ENCODE measurements at regions not wholly inside any gene's neighbourhood (a gene's known extent, or its start where the extent isn't known, plus 50 kb on each side); places are given as distances from the start of the nearest gene placed in this dataset.

- Histone ChIP-seq H3K4me3 (no peak overlapping the region), H3K4me2 (ENCODE audit: insufficient read depth, low read length) (no peak overlapping the region), H4K20me1 (replicated peaks; ENCODE audit: control insufficient read depth, insufficient read depth, low read length) (0 out of 2 replicates have a peak, but pooled peaks cover 6% of the 10 kb centered on the region), H3K4me1 (replicated peaks in 1 of 2; ENCODE audit: control insufficient read depth in 2 of 2, insufficient read depth in 2 of 2, low read length in 2 of 2) (no peaks in the 10 kb centered on the region), H3K79me2 (ENCODE audit: control insufficient read depth, insufficient read depth, low read length) (no peaks in the 10 kb centered on the region), H2AFZ (ENCODE audit: low read depth, low read length) (no peak overlapping the region), H3K9ac (ENCODE audit: insufficient read depth in 1 of 2, low read depth in 2 of 2, low read length in 2 of 2) (no peak overlapping the region; a peak in 1 of 4 replicates), H3K9me3 (replicated peaks; ENCODE audit: control insufficient read depth, insufficient read depth, low read depth, low read length) (no peaks in the 10 kb centered on the region), H3K9me1 (ENCODE audit: control insufficient read depth, insufficient read depth, low read length) (no peaks in the 10 kb centered on the region), H3K27me3 (ENCODE audit: control insufficient read depth in 2 of 2, insufficient read depth in 2 of 2, low read length in 2 of 2) (peaks cover 5 to 54% of the 10 kb centered on the region in 2 experiments; a peak in 3 of 5 replicates), H3K36me3 (ENCODE audit: control insufficient read depth, insufficient read depth, low read length) (no peaks in the 10 kb centered on the region), H3K27ac (ENCODE audit: extremely low read depth, low read depth, low read length) (no peak overlapping the region)
- intact Hi-C loops (cut with micrococcal nuclease) = no loop called here
- FAIRE-seq (no peak), DNase-seq (ENCODE audit: extremely low read depth in 1 of 4, low spot score in 3 of 4) (peak in 1 of 4 experiments; percentile 4), ATAC-seq (peak; percentile 46)
- no TSS peak for BruUV-seq (replicated peaks)
- POLR2A ChIA-PET = interaction anchor here (0.6 to 0.7 kb wide), 3 partner anchors 100 to 345 kb away, joined by 3 read pairs; no protein-coding TSS in a partner anchor
- TF ChIP-seq PBX2 (CRISPR knock-in tag; IDR thresholded peaks at IDR 0.05; ENCODE audit: low read depth) = no peak
- no peak for TF ChIP-seq PBX2 (tag; conservative IDR thresholded peaks at IDR 0.05; ENCODE audit: low read depth)
- TF ChIP-seq ZSCAN29 (IDR thresholded peaks at IDR 0.05) = no peak
- no peak for TF ChIP-seq NBN (IDR thresholded peaks at IDR 0.05; ENCODE audit: low read depth)
- TF ChIP-seq RFX7 (CRISPR knock-in tag; IDR thresholded peaks at IDR 0.05) = no peak
- peak; percentile 17 to 31 (median 22); a peak in 1 of 6 replicates for TF ChIP-seq CTCF (IDR thresholded peaks at IDR 0.05 in 2 of 3, conservative IDR thresholded peaks at IDR 0.05 in 1 of 3; ENCODE audit: insufficient read depth in 2 of 3, low read depth in 1 of 3, low read length in 3 of 3)
- TF ChIP-seq RAD21 (CRISPR knock-in tag; conservative IDR thresholded peaks at IDR 0.05 in 1 of 2, IDR thresholded peaks at IDR 0.05 in 1 of 2) = peak in 1 of 2 experiments; percentile 29; a peak in 2 of 4 replicates
- TF ChIP-seq RBM14 (IDR thresholded peaks at IDR 0.05; ENCODE audit: borderline replicate concordance, insufficient read depth, low read depth, low read length) = no peak
- WGBS (ENCODE audit: insufficient coverage, low coverage, missing lambda C conversion rate) = 1% methylated on average over 17 of the region's 17 CpGs
- CTCF ChIA-PET (ENCODE audit: low intra/inter-chr PET ratio) = no interaction called here
- in situ Hi-C loops (cut with MboI) = no loop called here
These were observed 75.7 kb upstream of the RAB6C start for GRCh38 chr2:129903586-129904425.
